AG10803 (cell line): ENCODE measurements at regions not wholly inside any gene's neighbourhood (a gene's known extent, or its start where the extent isn't known, plus 50 kb on each side); places are given as distances from the start of the nearest gene placed in this dataset.
"Not testable (repeated sequence)": the region's sequence is repeated elsewhere in the genome, so short reads cannot be mapped to it uniquely, and the experiment has no call there.

Experiments
- DNase-seq: peaks from one replicate; pipeline ENCODE4 v3.0.0; 2010; ENCODE audit warnings: low read depth
- H3K4me3 ChIP-seq: 2 replicates; pipeline ENCODE4 v1.5.1; 2011; ENCODE audit warnings: mild to moderate bottlenecking, low read length, control low read depth
- CTCF ChIP-seq: conservative IDR thresholded peaks from 2 replicates; pipeline ENCODE4 v1.5.1; 2011; ENCODE audit warnings: mild to moderate bottlenecking, low read length, control low read depth, inconsistent platforms

- no peak for TF ChIP-seq CTCF
- DNase-seq, result no peak
- no peak overlapping the region for H3K4me3 ChIP-seq
Measured at GRCh38 chr1:29684141-29684540, 447.8 kb downstream of the PTPRU start.

GRCh38 chr1:29683472-29683871 lies 447.1 kb downstream of the PTPRU start:
- no peak overlapping the region for H3K4me3 ChIP-seq
- no peak for DNase-seq
- no peak for TF ChIP-seq CTCF

GRCh38 chr1:29682919-29683295 lies 446.6 kb downstream of the PTPRU start:
- TF ChIP-seq CTCF, result no peak
- H3K4me3 ChIP-seq, result no peak overlapping the region
- DNase-seq, result peak; percentile 35

- no peak for DNase-seq
- no peak for TF ChIP-seq CTCF
- H3K4me3 ChIP-seq, result no peak overlapping the region
Measured at GRCh38 chr1:29682171-29682918, 446.0 kb downstream of the PTPRU start.

GRCh38 chr1:29681416-29681815 lies 445.1 kb downstream of the PTPRU start:
- H3K4me3 ChIP-seq, DNase-seq: not testable (repeated sequence)

- no peak for DNase-seq
- no peak for TF ChIP-seq CTCF
- no peak overlapping the region for H3K4me3 ChIP-seq
Measured at GRCh38 chr1:29679828-29680558, 443.7 kb downstream of the PTPRU start.

- H3K4me3 ChIP-seq, result no peak overlapping the region
- no peak for TF ChIP-seq CTCF
- DNase-seq, result no peak
Measured at GRCh38 chr1:29679316-29679715, 443.0 kb downstream of the PTPRU start.
